GM18907 (cell line): ENCODE measurements at regions not wholly inside any gene's neighbourhood (a gene's known extent, or its start where the extent isn't known, plus 50 kb on each side); places are given as distances from the start of the nearest gene placed in this dataset.
A peak's percentile ranks its signal among the peaks of the same experiment; 100 is the strongest.
"Not testable (repeated sequence)": the region's sequence is repeated elsewhere in the genome, so short reads cannot be mapped to it uniquely, and the experiment has no call there.

Source experiments
- ATAC-seq: cut with Tn5 transposase; IDR thresholded peaks from one replicate; pipeline ENCODE4 v1.9.1; 2021; ENCODE audit warnings: mild to moderate bottlenecking, moderate library complexity; ENCODE audit not compliant: unreplicated experiment

DNA sequence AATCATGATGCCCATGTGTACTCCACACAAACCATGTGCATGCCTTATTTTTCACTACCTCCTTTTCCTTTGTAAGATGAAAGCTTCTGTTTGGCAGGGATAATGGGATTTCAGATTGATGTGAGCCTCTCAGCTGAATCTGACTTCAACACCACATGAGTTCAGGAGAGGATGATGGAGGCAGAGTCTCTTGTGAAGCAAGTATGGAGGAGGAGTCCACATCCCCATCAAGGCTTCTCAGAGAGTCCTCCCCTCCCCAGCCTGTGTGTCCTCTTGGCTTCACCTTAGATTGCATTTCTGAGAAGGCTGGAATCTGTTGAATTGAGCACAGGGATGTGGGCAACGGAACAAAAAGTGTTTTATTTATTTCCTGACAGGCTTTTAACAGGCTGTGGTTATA is 370.4 kb downstream of the FAT3 start:
- no peak for ATAC-seq

DNA sequence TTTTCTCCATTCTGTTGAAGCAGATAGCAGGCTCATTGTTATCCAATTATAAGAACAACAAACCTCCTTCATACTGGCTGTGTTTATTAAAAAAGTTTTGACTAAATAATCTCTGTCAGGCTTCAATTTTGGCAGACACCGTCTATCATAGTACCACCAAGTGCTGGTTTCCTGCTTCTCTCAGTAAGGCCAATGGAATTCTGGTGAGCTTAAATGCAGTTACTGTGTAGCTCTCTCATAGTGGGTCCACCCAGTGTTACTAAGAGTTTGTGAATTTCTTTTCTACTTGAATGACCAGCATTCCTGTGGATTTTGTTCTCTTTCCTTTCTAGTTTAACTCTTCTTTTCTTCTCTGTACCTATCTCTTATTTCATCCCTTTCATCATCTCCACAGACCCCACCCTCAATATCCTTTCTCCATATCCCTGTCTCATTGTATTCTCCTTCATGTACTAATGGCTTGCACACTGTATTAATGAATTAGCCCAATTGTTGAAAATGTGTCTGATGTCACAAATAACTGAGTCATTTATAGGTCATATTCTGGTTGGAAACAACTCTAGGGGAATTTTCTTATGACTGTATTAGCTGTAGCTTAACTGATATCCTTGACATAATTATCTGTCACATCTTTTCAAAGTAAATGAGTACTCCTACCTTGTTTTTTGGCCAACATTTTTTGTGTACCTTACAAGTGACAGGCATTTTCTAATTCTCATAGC is 372.1 kb downstream of the FAT3 start:
- no peak for ATAC-seq

DNA sequence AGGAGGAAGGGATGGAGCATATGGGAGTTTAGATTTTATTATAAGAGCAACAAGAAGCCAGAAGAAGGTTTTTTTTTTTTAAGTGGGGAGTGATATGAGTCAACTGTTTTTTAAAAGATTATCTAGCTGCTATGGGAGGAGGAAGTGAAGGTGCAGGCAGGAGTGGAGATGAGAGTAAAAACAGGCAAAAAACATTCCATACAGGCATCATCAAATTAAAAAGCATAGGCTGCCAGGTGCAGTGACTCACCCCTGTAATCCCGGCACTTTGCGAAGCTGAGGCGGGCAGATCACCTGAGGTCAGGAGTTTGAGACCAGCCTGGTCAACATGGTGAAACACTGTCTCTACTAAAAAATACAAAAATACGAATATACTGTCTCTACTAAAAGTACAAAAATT is 368.4 kb upstream of the MTNR1B start:
- ATAC-seq: no peak

DNA sequence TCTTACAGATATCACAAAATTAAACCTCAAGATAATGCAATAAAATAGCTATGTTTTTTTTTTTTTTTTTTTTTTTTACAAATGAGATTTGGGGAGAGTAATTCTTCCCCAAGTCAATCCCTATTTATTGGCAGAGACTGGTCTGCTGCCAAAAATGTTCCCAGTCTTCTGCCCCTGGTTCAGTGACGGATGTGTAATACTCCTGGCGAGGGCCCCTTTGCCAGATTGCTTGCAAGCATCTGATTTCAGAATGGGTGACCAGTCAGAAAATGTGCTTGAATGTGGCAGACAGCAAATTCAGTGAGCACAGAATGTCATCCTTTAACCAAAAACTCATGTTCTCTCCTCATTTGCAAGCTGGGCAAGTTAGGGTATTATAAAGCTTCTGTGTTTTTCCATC is 363.8 kb upstream of the MTNR1B start:
- ATAC-seq: no peak

DNA sequence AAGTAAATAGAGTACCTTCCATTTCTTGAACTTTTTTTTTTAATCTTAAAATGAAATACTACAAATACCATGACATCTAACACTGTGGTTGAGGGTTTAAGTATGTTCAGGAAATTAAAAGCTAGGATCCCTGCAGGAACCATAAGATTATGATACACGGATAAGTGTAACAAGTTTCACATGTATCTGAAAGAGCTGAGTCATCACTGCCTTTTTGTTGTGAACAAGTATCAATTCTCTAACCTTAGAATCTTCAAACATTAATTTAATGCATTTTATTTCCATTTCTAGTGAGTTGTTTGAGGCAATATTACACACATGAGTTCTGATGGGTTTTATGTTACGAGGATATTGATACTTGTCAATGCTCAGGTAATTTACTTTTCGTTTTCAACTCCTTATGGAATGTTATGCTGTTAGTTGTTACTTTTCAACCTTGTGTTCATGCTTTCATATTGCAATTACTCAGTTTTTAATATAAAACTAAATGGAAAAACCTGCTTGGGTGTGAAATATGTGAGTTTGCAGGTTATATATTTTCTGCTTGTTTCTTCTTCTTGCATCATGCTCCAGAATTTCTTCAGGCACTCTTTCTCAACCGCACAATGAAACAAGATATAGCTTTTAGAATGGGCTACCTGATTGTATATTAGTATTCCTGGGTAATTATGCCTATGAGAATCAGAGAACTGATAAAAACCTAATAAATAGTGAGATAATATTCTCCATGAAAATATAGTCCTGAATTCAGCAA is 361.3 kb upstream of the MTNR1B start:
- no peak for ATAC-seq

DNA sequence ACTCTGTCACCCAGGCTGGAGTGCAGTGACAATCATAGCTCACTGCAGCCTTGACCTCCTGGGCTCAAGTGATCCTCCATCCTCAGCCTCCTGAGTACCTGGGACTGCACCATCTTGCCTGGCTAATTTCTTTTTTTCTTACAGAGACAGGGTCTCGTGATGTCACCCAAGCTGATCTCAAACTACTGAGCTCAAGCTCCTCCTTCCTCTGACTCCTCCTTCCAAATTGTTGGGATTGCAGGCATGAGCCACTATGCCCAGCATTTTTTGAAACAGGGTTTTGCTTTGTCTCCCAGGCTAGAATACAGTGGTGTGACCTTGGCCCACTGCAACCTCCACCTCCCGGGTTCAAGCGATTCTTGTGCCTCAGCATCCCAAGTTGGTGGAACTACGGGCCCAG is 358.3 kb upstream of the MTNR1B start:
- ATAC-seq: no peak

DNA sequence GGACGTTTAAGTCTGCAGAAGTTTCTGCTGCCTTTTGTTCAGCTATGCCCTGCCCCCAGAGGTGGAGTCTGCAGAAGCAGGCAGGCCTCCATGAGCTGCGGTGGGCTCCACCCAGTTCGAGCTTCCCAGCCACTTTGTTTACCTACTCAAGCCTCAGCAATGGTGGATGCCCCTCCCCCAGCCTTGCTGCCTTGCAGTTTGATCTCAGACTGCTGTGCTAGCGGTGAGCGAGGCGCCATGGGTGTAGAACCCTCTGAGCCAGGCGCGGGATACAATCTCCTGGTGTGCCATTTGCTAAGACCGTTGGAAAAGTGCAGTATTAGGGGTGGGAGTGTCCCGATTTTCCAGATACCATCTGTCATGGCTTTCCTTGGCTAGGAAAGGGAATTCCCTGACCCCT is 351.4 kb upstream of the MTNR1B start:
- ATAC-seq: not testable (repeated sequence)

DNA sequence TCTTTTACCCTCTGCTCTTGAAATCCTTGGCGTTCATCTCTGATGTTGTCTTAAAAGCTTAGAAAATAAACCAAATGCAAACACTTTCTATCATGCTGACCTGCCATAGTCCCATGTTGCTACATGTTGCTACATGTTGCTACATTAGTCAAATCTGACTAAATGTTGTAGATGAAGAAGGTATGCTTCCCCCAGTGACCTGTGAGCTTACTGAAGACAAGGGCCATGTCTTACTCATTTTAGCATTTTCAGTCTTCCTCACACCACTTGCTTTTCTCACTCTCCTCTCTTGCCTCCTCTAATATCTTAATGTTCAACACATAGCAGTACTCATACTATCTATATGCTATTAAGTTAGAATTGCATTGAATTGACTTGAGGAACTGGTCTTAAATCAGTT is 346.4 kb upstream of the MTNR1B start:
- ATAC-seq: peak; percentile 65

DNA sequence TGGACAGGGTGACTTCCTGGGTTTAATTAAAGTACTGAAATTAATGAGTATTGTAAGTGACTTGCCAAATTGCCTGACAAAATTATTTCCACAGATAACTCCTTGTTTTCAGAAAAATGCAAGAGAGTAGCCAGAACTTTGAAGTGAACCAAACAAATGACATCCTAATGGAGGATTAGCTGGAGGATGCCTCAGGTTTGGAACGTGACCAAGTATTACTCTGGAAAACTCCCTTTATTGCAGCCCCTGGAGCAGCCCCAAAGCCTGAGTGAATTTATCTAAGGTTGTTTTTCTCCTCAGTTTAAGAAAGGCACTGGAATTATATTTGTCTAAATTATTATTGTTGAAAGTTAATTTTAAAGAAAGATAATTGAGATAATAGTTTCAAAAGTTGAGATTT is 343.6 kb upstream of the MTNR1B start:
- ATAC-seq: no peak

DNA sequence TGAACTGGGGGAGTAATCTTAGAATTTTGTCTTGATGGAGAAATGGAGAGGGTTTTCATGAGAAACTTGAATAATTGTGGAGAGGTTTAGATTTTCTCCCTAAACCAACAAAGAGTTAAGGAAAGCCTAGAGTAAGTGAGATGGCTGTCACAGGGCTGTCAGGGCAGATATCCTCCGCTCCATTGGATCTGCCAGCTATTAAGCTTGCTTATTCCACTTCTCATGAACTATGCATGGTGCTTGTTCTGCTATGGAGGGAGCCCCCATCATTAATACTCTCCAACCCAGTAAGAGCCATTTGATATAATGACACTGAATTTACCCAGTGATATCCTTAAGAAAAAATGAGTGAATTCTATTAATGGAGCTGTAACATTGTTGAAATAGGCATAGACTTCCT is 342.8 kb upstream of the MTNR1B start:
- ATAC-seq: no peak

DNA sequence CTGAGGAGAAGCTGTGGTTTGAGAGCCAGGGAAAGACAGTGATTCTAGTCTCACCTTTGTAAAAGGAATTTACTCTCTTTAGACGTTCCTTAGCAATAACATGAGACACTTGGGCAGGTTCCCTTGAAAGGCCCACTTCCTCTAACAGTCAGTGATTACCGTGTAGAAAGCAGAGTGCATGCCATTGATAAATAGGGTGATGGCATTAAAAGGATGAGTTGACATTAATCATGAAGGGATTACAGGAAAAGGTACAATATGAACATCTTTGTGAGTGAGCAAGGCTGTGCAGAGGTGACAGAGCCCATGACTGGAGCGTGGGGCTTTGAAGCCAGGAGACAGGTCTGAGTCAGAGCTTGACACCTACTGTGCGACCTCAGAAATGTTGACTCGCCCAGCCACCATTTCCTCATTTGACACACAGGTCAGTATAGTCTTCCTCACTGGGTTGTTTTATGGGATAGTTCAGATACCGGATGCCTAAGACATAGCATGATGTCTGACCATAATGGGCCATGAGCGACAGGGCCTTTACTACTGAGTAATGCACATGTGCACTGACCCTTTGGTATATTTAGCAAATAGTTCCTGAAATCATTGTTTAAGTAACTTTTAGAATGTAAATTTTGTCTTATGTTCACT is 341.7 kb upstream of the MTNR1B start:
- ATAC-seq: no peak

DNA sequence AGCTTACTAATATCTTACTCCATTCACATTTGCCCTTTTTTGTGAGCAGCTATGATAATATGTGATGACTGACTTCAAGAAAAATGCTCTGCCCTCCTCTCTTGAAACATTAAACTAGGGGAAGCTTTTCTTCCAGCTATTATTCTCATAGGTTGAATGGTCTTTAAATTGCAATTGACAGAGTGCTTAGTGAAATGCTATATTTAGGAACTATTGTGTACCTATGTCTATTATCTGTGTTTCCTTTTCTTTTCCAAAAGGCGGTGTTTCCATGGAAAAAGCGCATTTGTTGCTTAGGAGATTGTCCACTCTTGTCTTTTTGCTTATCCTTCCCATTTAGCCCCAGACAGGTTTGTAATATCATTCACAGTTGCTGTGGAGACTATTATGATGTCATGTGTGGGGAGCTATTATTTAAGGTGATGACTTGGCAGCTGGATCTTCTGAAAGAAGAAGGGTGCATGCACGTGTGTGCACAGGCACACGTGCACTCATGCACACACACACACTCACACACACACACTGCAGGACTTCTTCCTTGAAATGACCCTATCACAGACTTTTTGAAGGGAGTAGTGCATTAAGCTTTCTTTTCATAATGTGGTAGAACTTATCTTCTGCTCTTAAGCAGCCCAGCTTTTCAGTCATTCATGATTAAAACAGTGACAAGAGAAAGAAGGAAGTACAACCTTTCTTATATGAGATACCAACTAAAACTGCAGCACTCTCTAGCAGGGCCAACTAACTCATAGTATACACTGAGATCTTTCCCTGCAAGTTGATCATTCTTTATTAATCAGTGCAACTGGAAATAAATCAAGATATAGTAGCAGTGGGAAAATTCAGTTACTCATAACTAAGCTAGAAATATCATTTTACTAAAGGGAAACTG is 340.8 kb upstream of the MTNR1B start:
- ATAC-seq: no peak

DNA sequence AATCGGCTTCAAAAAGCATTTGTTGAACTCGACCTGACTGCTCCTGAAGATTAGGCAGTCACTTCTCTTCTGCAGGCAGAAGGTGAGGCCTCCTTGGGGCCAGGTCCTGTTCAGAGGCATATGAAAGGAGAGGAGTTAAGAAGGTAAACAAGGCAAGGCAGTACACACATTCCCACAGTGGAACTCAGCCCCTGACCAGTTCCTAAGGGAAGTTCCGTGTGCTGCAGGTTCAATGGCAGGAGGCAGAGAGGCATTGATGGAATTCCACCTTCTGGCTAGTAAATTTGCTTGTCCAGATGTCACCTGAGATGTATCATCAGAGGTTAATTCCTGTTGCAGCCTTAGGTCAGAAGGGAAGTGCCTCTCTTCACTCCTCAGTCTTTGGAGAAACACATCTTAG is 337.0 kb upstream of the MTNR1B start:
- ATAC-seq: no peak

DNA sequence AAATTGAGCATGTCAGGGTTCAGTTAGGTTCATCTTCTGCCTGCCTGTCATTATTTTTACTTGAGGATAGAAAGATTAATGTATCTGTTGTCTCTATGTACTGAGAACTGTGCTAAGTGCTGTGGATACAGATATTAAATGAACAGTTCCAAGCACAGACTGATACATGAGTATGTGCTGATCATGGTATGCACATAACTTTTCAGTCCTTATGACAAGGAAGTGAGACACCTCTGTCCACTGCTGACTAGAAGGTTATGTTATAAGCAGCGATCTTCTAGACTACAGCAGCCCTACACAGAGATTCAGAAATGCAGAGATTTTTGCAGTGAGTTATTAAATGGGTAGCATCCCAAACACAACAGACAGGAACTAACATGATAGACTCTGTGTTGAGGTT is 335.6 kb upstream of the MTNR1B start:
- no peak for ATAC-seq

DNA sequence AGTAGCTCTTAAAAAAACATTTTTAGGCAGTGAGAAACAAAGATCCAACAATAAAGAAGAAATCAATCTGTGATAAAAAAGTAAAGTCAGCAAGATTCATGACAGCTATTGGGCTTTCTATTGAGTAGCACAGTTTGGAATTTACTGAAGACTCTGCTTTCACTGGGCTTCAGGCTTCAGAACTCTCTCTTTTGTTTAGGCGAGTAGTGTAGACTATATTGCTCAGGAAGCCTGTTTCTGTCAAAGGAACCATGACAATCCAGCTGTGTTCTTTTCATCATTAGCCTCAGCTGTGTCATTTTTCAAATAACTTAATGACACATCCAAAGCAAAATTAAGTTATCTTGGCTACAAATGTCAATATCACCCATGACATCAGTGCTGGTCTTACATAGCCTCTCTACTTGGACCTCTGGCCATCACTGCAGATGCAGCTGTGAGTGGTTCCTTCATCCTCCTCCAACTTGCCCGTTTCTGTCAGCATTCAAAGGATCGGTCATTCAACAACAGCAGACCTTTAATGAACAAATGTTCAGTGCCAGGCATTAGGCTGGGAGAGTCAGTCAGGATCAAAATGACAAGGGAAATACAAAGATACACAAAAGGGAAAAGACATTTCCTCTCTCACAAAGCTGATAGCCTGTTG is 332.8 kb upstream of the MTNR1B start:
- no peak for ATAC-seq

DNA sequence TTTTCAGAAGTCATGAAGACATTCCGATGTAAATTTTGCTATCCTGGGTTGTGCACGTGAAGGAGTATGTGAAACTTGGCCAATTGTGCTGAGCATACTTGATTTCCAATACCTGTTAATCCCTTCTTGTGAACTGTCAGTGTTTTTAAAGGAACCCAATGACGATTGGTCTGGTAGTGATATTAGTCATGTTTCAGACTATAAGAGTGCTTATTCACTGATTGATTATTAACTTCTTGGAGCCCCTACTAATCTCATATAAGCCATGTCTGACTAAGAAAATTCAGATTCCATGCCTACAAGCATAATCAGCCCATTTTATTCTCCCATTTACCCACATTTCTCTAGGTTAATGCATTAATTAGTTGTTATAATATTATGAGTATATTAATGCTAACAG is 330.8 kb upstream of the MTNR1B start:
- ATAC-seq: no peak

DNA sequence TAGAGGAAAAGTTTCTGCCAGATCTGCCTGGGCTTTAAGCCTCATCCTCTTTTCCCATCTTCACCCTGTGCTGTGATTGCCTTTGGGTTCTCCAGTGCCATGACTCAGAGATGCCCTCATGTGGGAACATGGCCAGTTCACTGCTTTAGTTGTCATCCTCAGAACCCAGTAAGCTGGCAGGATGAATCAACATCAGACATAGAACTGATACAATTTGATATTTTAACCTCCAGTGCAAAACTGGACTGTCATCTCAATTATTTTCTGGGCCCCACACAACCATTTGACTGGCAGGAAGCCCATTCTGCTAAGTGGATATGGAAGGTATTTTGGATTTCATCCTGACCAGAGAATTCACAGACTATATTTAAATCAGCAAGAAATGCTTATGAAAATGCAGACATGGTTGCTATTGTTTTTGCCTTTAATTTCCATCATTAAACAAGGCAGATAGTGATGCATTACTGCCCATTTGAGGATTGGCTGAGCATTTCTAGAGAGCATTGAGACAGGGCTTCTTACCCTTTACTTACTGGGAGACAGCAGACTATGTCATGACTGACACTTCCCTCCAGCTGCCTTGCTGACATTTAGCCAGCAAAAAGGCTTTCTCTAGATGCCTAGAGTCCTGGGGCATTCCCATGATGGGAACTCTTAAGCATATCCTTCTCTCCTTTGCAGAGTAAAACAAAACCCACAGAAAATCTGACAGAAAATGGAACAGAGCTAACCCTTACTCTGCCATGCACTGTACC is 327.1 kb upstream of the MTNR1B start:
- ATAC-seq: no peak

DNA sequence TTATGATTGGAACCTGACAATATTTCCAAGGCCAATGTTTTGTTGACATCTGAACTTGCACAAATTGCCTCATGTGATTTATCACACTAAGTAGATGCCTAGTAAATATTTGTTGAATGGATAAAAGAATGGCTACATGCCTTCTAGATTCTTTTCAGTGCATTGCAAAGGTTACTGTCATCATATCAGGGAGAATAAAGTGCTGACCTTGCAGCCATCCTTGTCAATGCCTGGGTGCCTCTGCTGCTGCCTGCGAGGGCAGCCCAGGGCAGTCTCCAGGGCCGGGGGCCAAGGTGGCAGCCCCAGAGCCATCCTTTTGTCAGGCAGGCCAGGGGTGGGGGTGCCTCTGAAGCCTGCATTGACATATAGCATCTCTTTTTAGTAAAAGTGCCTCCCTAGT is 325.6 kb upstream of the MTNR1B start:
- no peak for ATAC-seq

DNA sequence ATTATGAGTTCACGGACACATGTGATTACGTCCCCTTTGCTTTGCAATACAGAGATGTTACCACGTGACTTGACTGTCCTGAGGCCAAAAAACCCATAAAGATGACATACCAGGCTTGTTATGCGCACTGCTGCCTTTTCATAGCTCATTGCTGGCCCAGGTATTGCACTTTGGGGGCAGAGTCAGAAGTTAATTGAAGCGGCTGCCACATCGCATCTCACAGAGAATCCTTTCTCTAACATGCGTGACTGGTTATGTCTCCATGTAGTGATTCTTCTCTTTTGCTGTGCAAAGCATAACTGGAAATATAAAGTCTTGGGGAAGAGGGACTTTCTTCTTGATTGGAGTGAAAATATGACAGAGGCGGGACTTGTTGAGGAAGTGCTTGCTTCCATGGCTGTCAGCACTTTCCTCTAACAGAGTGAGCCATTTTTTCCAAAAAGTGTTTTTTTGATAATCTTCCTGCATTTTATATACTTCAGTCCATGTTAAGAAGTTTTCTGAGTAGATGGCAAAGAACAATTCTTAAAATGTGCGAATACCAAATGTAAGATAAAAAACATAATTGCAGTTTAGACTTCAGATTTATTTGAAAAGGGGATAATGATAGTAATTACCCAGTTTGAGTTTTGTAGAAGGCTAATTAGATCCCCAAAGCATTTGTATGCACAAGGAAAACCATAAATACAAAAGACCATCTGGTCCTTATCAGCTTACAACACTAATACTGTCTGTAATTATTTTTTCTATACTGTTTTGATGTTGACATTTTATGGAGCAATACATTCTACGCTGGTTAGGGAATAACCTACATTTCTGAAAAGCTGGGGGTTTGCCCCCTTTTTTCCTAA is 324.6 kb upstream of the MTNR1B start:
- ATAC-seq: no peak
